ENCODE measurements at regions not wholly inside any gene's neighbourhood (a gene's known extent, or its start where the extent isn't known, plus 50 kb on each side); places are given as distances from the start of the nearest gene placed in this dataset.

- no peak for DNase-seq (ENCODE audit: low spot score)
- TF ChIP-seq CTCF (IDR thresholded peaks at IDR 0.05; ENCODE audit: extremely low read depth, missing control alignments), result no peak
Observed at GRCh38 chr10:111488668-111489067, 411.8 kb downstream of the ADRA2A start.

- DNase-seq (ENCODE audit: low spot score), result no peak
- TF ChIP-seq CTCF (IDR thresholded peaks at IDR 0.05; ENCODE audit: extremely low read depth, missing control alignments), result no peak
Observed at GRCh38 chr10:111491154-111491553, 414.3 kb downstream of the ADRA2A start.

- no peak for DNase-seq (ENCODE audit: low spot score)
- no peak for TF ChIP-seq CTCF (IDR thresholded peaks at IDR 0.05; ENCODE audit: extremely low read depth, missing control alignments)
Observed at GRCh38 chr10:111493024-111493625, 416.3 kb downstream of the ADRA2A start.

GRCh38 chr10:111498560-111498959 is 421.7 kb downstream of the ADRA2A start:
- DNase-seq (ENCODE audit: low spot score), result no peak
- no peak for TF ChIP-seq CTCF (IDR thresholded peaks at IDR 0.05; ENCODE audit: extremely low read depth, missing control alignments)

- no peak for TF ChIP-seq CTCF (IDR thresholded peaks at IDR 0.05; ENCODE audit: extremely low read depth, missing control alignments)
- DNase-seq (ENCODE audit: low spot score), result no peak
Observed at GRCh38 chr10:111504376-111504775, 427.5 kb downstream of the ADRA2A start.

GRCh38 chr10:111506266-111507034 is 429.6 kb downstream of the ADRA2A start:
- no peak for TF ChIP-seq CTCF (IDR thresholded peaks at IDR 0.05; ENCODE audit: extremely low read depth, missing control alignments)
- no peak for DNase-seq (ENCODE audit: low spot score)

GRCh38 chr10:111511751-111512150 is 434.9 kb downstream of the ADRA2A start:
- no peak for DNase-seq (ENCODE audit: low spot score)
- no peak for TF ChIP-seq CTCF (IDR thresholded peaks at IDR 0.05; ENCODE audit: extremely low read depth, missing control alignments)

Data from GM20000 (cell line).